GM10266 (cell line): ENCODE measurements at regions not wholly inside any gene's neighbourhood (a gene's known extent, or its start where the extent isn't known, plus 50 kb on each side); places are given as distances from the start of the nearest gene placed in this dataset.

ENCODE experiments used
- DNase-seq: peaks from one replicate; pipeline ENCODE4 v3.0.0; 2012; ENCODE audit errors: extremely low spot score
- TF ChIP-seq, protein P1 (sequence below): IDR thresholded peaks from 2 replicates; pipeline ENCODE4 v1.5.1; 2012; ENCODE audit warnings: mild to moderate bottlenecking, low read depth; ENCODE audit not compliant: control insufficient read depth, insufficient read depth; ENCODE audit errors: missing control alignments

DNA sequence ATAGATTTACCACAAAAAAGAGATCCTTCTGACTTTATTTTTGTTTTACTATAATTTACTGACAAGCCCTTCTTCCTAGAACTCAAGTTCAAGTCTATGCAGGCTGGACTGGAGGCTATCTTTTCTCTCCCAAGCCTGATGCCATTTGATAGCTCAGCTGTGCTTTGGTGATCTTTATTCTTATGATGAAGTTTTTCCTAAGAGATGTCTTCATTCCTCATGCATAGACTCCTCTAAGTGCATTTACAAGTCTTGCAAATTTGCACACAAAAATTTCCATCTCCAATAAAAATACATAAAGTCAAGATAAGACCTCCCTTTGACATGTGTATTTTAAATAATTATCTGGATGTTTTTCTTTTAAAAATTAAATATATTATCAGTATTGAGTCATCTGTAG, 167.4 kb upstream of the ETAA1 start:
- DNase-seq, result no peak
- TF ChIP-seq, protein P1, sequence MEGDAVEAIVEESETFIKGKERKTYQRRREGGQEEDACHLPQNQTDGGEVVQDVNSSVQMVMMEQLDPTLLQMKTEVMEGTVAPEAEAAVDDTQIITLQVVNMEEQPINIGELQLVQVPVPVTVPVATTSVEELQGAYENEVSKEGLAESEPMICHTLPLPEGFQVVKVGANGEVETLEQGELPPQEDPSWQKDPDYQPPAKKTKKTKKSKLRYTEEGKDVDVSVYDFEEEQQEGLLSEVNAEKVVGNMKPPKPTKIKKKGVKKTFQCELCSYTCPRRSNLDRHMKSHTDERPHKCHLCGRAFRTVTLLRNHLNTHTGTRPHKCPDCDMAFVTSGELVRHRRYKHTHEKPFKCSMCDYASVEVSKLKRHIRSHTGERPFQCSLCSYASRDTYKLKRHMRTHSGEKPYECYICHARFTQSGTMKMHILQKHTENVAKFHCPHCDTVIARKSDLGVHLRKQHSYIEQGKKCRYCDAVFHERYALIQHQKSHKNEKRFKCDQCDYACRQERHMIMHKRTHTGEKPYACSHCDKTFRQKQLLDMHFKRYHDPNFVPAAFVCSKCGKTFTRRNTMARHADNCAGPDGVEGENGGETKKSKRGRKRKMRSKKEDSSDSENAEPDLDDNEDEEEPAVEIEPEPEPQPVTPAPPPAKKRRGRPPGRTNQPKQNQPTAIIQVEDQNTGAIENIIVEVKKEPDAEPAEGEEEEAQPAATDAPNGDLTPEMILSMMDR, result no peak

DNA sequence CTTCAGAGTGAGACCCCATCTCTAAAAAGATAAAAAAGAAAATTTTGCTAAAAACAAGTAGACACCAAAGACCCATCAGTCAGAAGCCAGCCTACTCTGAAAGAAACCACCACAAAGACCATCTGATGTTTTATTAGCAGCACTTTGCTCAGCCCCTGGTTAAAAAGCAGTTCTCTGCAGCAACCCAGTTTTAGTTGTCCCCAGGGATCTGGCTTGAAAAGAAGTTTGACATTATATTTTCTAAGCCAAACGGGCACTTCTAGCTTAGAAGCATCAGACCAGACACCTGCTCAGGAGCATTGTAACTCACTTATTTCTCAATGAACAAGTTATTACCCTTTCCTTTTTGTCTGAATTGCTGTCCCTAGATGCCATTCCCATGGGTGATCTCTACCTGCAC, 164.2 kb upstream of the ETAA1 start:
- TF ChIP-seq, protein P1, result no peak
- DNase-seq, result no peak

DNA sequence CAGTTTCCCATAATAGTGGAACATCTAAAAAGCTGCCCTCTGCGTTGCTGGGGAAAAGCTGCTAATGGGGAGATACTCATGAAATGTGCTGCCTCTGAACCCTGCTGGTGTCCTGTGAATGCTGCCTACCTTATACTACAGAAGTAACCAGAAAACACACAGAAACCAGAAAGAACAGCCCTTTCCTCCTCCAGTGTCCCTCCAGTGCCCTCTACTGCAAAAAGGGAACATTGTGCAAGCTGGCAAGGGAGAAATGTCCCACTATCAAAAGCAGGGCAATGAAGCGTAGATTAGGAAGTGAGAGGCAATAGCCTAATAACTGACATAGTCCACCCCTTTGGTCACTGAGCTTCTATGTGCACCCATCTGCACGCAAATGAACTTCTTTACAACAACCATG, 162.7 kb upstream of the ETAA1 start:
- DNase-seq, result no peak
- TF ChIP-seq, protein P1, result no peak

DNA sequence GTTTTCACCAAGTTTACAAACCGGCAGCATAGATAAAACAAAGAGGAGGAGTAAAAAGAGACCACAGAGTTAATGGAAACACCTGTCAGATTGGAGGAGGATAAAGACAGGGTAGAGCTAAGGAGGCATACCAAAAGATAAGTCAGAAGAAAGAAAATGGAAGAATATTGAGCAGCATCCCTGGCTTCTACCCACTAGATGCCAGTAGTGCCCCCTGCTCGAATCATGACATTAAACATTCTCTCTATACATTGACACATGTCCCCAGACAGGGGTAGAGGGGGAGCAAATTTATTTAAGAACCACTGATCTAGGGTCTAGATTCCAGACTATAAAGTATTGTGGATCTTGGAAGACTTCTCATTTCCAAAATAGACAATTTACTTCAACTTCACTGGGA, 159.8 kb upstream of the ETAA1 start:
- TF ChIP-seq, protein P1, result no peak
- no peak for DNase-seq

DNA sequence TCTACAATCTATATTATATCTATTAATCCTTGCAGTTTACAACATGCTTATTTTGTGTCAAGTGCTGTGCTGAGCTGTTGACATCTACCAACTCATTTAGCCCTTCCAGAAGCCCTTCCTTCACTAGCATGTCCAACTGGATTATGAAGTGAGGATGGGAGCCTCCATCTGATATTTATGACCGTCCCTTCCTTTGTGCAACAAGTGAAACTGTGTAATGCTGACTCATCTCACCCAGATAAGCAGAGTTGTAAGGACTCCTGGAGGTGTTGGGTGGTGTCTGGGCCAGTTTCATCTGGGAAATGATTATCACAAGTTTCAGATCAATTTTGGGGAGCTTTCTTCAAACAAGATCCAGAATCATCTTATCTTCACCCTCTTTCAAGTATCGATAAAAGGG, 156.6 kb upstream of the ETAA1 start:
- TF ChIP-seq, protein P1, result no peak
- DNase-seq, result no peak

DNA sequence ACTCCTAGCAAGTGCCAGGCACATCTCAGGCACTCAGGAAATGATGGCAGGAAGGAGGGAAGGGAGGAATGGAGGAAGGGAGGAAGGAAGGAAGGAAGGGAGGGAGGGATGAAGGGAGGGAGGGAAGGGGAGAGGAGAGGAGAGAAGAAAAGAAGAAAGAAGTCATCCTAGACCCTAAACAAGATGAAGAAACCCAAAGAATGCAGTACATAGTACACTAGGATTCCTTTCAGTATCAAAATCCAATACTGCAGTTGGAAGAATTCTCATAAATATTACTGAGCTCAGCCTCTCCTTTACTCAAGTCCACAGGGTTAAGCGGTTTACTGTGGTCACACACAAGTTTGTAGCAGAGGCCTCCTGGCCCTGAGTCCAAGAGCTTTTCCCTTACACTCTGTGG, 155.7 kb upstream of the ETAA1 start:
- TF ChIP-seq, protein P1, result no peak
- DNase-seq, result no peak

DNA sequence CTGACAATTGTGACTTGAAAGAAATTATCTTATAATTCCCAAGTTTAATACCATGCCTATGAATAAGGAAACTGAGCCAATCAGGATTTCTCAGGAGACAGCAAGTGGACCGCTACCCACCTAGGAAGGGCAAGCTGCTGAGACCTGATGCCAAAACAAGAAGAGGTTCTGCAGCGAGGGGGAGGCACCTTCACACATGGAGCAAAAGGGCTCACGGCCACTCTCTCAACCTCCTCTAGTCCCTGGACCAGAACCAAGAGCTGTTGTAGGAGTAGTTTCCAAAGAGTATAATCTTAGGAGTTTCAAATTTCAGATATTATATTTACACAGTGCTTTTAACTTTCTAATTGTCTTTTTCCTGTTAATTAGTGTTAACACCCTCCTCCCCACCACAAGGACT, 154.7 kb upstream of the ETAA1 start:
- TF ChIP-seq, protein P1, result no peak

More for the DNA sequence above, 154.7 kb upstream of the ETAA1 start:
- no peak for DNase-seq
